PC-9 (cell line): ENCODE measurements at regions not wholly inside any gene's neighbourhood (a gene's known extent, or its start where the extent isn't known, plus 50 kb on each side); places are given as distances from the start of the nearest gene placed in this dataset.

Experiments
- BruUV-seq: library from RNA; stranded (reverse); fragments of 400-500 nt; replicated peaks from 2 replicates; lab custom pipeline; 2021; lab: Mats Ljungman, UMichigan
- CTCF ChIA-PET: fragments of 300-600 bp; sonication (Branson Sonifier 250); formaldehyde crosslinking; loops from one replicate; lab custom pipeline; 2022; ENCODE audit warnings: antibody characterized with exemption; lab: Charles Lee
- POLR2A ChIA-PET: fragments of 300-600 bp; sonication (Branson Sonifier 250); formaldehyde crosslinking; loops from one replicate; lab custom pipeline; 2022; ENCODE audit warnings: antibody characterized with exemption; ENCODE audit not compliant: unreplicated experiment; lab: Charles Lee
- DNase-seq, 2 experiments: peaks; one replicate each; pipeline versions ENCODE4 v3.0.0 to v3.0.0-alpha.2; 2015 to 2022; ENCODE audit warnings: mixed read lengths in 1 of 2
- H2AFZ ChIP-seq: fragments of 200-600 bp; sonication (generic); 2 replicates; pipeline ENCODE4 v1.8.1; 2017; ENCODE audit warnings: antibody characterized with exemption
- H3F3A ChIP-seq: fragments of 200-600 bp; sonication (generic); 2 replicates; pipeline ENCODE4 v1.8.1; 2017; ENCODE audit warnings: antibody characterized with exemption, mild to moderate bottlenecking, low read depth; ENCODE audit not compliant: insufficient read depth
- H3K27ac ChIP-seq: fragments of 200-600 bp; sonication (generic); 2 replicates; pipeline ENCODE4 v1.6.1; 2016; ENCODE audit warnings: mixed run types
- H3K27me3 ChIP-seq: fragments of 200-600 bp; sonication (generic); 2 replicates; pipeline ENCODE4 v1.6.1; 2016; ENCODE audit warnings: low read depth, mixed run types; ENCODE audit not compliant: insufficient read depth
- H3K36me3 ChIP-seq: fragments of 200-600 bp; sonication (generic); 2 replicates; pipeline ENCODE4 v1.6.1; 2016; ENCODE audit warnings: low read depth, mixed run types
- H3K4me1 ChIP-seq: fragments of 200-600 bp; sonication (generic); replicated peaks from 2 replicates; pipeline ENCODE4 v1.6.1; 2016; ENCODE audit warnings: mixed run types; ENCODE audit not compliant: insufficient read depth
- H3K4me2 ChIP-seq: fragments of 200-600 bp; sonication (generic); 2 replicates; pipeline ENCODE4 v1.6.1; 2017; ENCODE audit warnings: mixed run types
- H3K4me3 ChIP-seq: fragments of 200-600 bp; sonication (generic); 2 replicates; pipeline ENCODE4 v1.6.1; 2016; ENCODE audit warnings: mixed run types
- H3K79me2 ChIP-seq: fragments of 200-600 bp; sonication (generic); 2 replicates; pipeline ENCODE4 v1.6.1; 2017; ENCODE audit warnings: low read depth, mixed run types
- H3K9me2 ChIP-seq: fragments of 200-600 bp; sonication (generic); 2 replicates; pipeline ENCODE4 v1.8.1; 2017; ENCODE audit warnings: mild to moderate bottlenecking; ENCODE audit not compliant: insufficient read depth
- H3K9me3 ChIP-seq: fragments of 200-600 bp; sonication (generic); 2 replicates; pipeline ENCODE4 v1.8.1; 2016; ENCODE audit warnings: low read depth; ENCODE audit not compliant: insufficient read depth
- H4K20me1 ChIP-seq: fragments of 200-600 bp; sonication (generic); 2 replicates; pipeline ENCODE4 v1.8.1; 2017; ENCODE audit not compliant: insufficient read depth
- CTCF ChIP-seq: fragments of 200-600 bp; sonication (generic); conservative IDR thresholded peaks from 2 replicates; pipeline ENCODE4 v1.6.1; 2017; ENCODE audit warnings: mixed run types, antibody characterized with exemption, mild to moderate bottlenecking, moderate library complexity
- EZH2 ChIP-seq: fragments of 200-600 bp; sonication (generic); IDR thresholded peaks from 2 replicates; pipeline ENCODE4 v1.8.0; 2017; ENCODE audit warnings: antibody characterized with exemption, low read depth
- intact Hi-C: fragments of 100-400 bp; cut with micrococcal nuclease; formaldehyde crosslinking; loops from one replicate; pipeline ENCODE4 v1.10.0; 2022; ENCODE audit not compliant: unreplicated experiment

- no peak overlapping the region for H3K27ac ChIP-seq
- ChIA-PET CTCF (no interaction called here), POLR2A (no interaction called here)
- no peaks in the 10 kb centered on the region for H3K9me3 ChIP-seq
- no peaks in the 10 kb centered on the region for H3K79me2 ChIP-seq
- no peaks in the 10 kb centered on the region for H3F3A ChIP-seq
- no peak for DNase-seq
- no peak overlapping the region for H3K4me3 ChIP-seq
- H3K36me3 ChIP-seq = no peaks in the 10 kb centered on the region
- no TSS peak for BruUV-seq
- no peaks in the 10 kb centered on the region for H3K9me2 ChIP-seq
- no peak for TF ChIP-seq EZH2
- no peak for TF ChIP-seq CTCF
- H3K4me2 ChIP-seq = no peak overlapping the region
- H3K27me3 ChIP-seq = no peaks in the 10 kb centered on the region
- H3K4me1 ChIP-seq = no peaks in the 10 kb centered on the region
- intact Hi-C loops = no loop called here
- no peaks in the 10 kb centered on the region for H4K20me1 ChIP-seq
- no peak overlapping the region for H2AFZ ChIP-seq
These were observed 109.6 kb downstream of the ELAPOR2 start for GRCh38 chr7:86949779-86950260.

- Histone ChIP-seq H3K36me3 (no peaks in the 10 kb centered on the region), H3F3A (no peaks in the 10 kb centered on the region), H4K20me1 (no peaks in the 10 kb centered on the region), H3K9me2 (no peaks in the 10 kb centered on the region), H3K4me2 (no peak overlapping the region), H3K27me3 (no peaks in the 10 kb centered on the region), H3K4me1 (no peaks in the 10 kb centered on the region), H3K79me2 (no peaks in the 10 kb centered on the region), H3K27ac (no peak overlapping the region), H3K9me3 (no peaks in the 10 kb centered on the region), H3K4me3 (no peak overlapping the region), H2AFZ (no peak overlapping the region)
- ChIA-PET CTCF (no interaction called here), POLR2A (no interaction called here)
- DNase-seq = no peak
- TF ChIP-seq CTCF (no peak), EZH2 (no peak)
- intact Hi-C loops = no loop called here
- BruUV-seq = no TSS peak
These were observed 110.2 kb downstream of the ELAPOR2 start for GRCh38 chr7:86949052-86949778.

GRCh38 chr7:86947929-86948328 is 111.5 kb downstream of the ELAPOR2 start:
- CTCF ChIA-PET = no interaction called here
- intact Hi-C loops = no loop called here
- no peak for DNase-seq

More at GRCh38 chr7:86947929-86948328, 111.5 kb downstream of the ELAPOR2 start:
- TF ChIP-seq CTCF = no peak
- no peak for TF ChIP-seq EZH2
- no peaks in the 10 kb centered on the region for H3F3A ChIP-seq
- no TSS peak for BruUV-seq
- H3K27ac ChIP-seq = no peak overlapping the region
- H3K79me2 ChIP-seq = no peaks in the 10 kb centered on the region
- H3K4me1 ChIP-seq = no peaks in the 10 kb centered on the region
- H3K27me3 ChIP-seq = no peaks in the 10 kb centered on the region
- no peaks in the 10 kb centered on the region for H4K20me1 ChIP-seq
- H2AFZ ChIP-seq = no peak overlapping the region
- no peaks in the 10 kb centered on the region for H3K9me3 ChIP-seq
- H3K9me2 ChIP-seq = no peaks in the 10 kb centered on the region
- H3K4me3 ChIP-seq = no peak overlapping the region
- no peaks in the 10 kb centered on the region for H3K36me3 ChIP-seq
- no peak overlapping the region for H3K4me2 ChIP-seq
- POLR2A ChIA-PET = no interaction called here
